ENCODE measurements at regions not wholly inside any gene's neighbourhood (a gene's known extent, or its start where the extent isn't known, plus 50 kb on each side); places are given as distances from the start of the nearest gene placed in this dataset.
"Not testable (repeated sequence)": the region's sequence is repeated elsewhere in the genome, so short reads cannot be mapped to it uniquely, and the experiment has no call there.

- TF ChIP-seq POLR2A, CTCF, POLR2AphosphoS5 (IDR thresholded peaks at IDR 0.05): not testable (repeated sequence)
These were observed 239.7 kb downstream of the SLITRK1 start for GRCh38 chr13:83642617-83643016.

Measured in sigmoid colon (tissue), 4 donors.